A673 (cell line): ENCODE measurements at regions not wholly inside any gene's neighbourhood (a gene's known extent, or its start where the extent isn't known, plus 50 kb on each side); places are given as distances from the start of the nearest gene placed in this dataset.
"Not testable (repeated sequence)": the region's sequence is repeated elsewhere in the genome, so short reads cannot be mapped to it uniquely, and the experiment has no call there.

Experiments used
- EZH2 ChIP-seq: fragments of 200-600 bp; sonication (generic); IDR thresholded peaks from 2 replicates; pipeline ENCODE4 v1.6.1; 2017; ENCODE audit warnings: borderline replicate concordance, low read depth, mild to moderate bottlenecking, mixed read lengths, antibody characterized with exemption, low read length; ENCODE audit not compliant: poor library complexity, severe bottlenecking
- TF ChIP-seq, protein P1 (sequence below): fragments of 300-800, 200-600 bp; sonication (generic); conservative IDR thresholded peaks from 2 replicates; pipeline ENCODE4 v1.5.1; 2017; ENCODE audit warnings: low read depth, mild to moderate bottlenecking, antibody characterized with exemption, low read length, moderate library complexity, mixed read lengths

DNA sequence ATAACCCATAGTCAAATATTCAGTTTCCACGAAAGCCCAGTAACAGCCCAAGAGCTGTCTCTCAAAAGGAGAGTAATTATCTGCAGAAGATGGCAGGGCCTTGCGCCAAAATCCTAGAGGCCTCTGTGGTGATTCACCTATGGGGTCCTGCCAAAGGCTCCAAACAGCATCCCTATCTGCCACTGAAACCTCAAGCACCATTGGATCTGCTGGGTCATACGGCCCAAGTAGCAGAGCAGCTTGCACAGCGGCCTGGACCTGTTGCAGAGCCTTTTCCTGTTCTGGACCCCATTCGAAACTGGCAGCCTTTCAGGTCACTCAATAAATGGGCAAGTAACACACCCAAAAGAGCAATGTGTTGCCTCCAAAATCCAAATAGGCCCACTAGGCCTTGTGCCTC lies 183.2 kb upstream of the IPO5 start:
- TF ChIP-seq, protein P1, sequence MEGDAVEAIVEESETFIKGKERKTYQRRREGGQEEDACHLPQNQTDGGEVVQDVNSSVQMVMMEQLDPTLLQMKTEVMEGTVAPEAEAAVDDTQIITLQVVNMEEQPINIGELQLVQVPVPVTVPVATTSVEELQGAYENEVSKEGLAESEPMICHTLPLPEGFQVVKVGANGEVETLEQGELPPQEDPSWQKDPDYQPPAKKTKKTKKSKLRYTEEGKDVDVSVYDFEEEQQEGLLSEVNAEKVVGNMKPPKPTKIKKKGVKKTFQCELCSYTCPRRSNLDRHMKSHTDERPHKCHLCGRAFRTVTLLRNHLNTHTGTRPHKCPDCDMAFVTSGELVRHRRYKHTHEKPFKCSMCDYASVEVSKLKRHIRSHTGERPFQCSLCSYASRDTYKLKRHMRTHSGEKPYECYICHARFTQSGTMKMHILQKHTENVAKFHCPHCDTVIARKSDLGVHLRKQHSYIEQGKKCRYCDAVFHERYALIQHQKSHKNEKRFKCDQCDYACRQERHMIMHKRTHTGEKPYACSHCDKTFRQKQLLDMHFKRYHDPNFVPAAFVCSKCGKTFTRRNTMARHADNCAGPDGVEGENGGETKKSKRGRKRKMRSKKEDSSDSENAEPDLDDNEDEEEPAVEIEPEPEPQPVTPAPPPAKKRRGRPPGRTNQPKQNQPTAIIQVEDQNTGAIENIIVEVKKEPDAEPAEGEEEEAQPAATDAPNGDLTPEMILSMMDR: not testable (repeated sequence)
- TF ChIP-seq EZH2: not testable (repeated sequence)
